GM12891 (cell line): ENCODE measurements at regions not wholly inside any gene's neighbourhood (a gene's known extent, or its start where the extent isn't known, plus 50 kb on each side); places are given as distances from the start of the nearest gene placed in this dataset.

ENCODE experiments used
- DNase-seq: peaks from one replicate; pipeline ENCODE4 v3.0.0; 2011; ENCODE audit warnings: low spot score; ENCODE audit not compliant: insufficient read length
- FAIRE-seq: peaks from 2 replicates; lab custom pipeline; 2011; peaks lifted over from hg19 to GRCh38; lab: Jason Lieb, UNC
- PAX5 ChIP-seq: IDR thresholded peaks from 2 replicates; pipeline ENCODE4 v1.6.1; 2011; ENCODE audit warnings: low read length, moderate library complexity, mild to moderate bottlenecking; ENCODE audit not compliant: insufficient read depth, severe bottlenecking
- POLR2A ChIP-seq: IDR thresholded peaks from 2 replicates; pipeline ENCODE4 v1.6.1; 2011; ENCODE audit warnings: low read depth, low read length, control low read depth
- POLR2AphosphoS5 ChIP-seq: IDR thresholded peaks from 2 replicates; pipeline ENCODE4 v1.6.1; 2011; ENCODE audit warnings: low read depth, low read length, control low read depth
- POU2F2 ChIP-seq: IDR thresholded peaks from 2 replicates; pipeline ENCODE4 v1.6.1; 2011; ENCODE audit warnings: low read depth, mild to moderate bottlenecking, control low read depth, low read length, moderate library complexity
- SPI1 ChIP-seq: IDR thresholded peaks from 2 replicates; pipeline ENCODE4 v1.6.1; 2011; ENCODE audit warnings: low read depth, low read length, control low read depth
- TAF1 ChIP-seq: IDR thresholded peaks from 2 replicates; pipeline ENCODE4 v1.6.1; 2011; ENCODE audit warnings: low read depth, low read length, control low read depth

DNA sequence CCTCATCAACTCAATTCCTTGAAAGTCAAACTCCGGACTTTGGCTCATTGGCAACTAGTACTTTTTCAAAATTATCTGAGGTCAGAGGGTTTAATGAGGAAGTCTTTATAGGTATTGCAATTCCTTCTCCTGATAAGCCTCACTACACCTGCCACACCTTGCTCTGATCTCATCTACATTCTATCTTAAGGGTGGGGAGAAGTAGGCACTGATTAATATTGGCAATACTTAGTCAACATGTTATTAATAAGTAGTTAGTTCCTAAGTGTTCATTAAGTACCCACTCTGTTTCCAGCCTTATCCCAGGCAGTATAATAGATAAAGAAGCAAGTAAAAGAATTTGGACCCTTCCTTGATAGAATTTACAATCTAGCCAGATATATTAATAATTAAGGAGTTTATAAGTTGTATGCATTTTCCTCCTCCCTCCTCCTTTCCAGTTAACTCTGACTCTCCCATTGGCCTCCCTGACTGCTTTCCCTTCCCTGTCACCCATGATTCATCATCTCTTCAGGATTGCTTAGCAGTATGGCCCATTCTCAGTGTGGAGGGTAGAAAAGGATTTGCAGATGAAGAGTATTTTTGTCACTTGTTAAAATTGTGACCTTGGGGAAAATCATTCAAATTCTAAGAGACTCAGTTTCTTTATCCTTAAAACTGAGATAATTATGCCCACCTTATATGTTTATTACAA, 231.0 kb upstream of the ATP2B1 start:
- no peak for TF ChIP-seq POLR2AphosphoS5
- TF ChIP-seq POLR2A, result no peak
- no peak for TF ChIP-seq SPI1
- TF ChIP-seq POU2F2, result no peak
- TF ChIP-seq PAX5, result no peak
- no peak for TF ChIP-seq TAF1
- no peak for FAIRE-seq
- DNase-seq, result no peak

DNA sequence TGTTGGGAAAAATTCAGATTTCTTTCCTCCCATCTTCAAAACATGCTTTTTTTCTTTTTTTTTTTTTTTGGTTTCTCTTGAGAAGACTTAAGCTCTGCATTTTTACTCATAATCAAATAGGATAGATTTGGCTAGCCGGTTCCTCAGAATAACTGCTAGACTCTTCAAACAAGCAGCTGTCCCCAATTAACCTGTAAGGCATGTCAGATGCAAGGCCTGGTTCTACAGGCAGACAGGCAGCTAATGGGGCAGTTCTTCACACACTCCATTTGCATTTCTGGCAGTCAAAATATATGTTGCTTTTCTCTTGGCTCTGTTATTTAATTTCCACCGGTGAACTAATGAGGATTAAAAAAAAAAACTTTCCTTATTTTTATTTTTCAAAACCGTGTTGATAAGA, 228.0 kb upstream of the ATP2B1 start:
- DNase-seq (no peak), FAIRE-seq (peak; percentile 63)
- TF ChIP-seq TAF1 (no peak), POLR2A (no peak), PAX5 (no peak), POU2F2 (no peak), POLR2AphosphoS5 (no peak), SPI1 (no peak)

GRCh38 chr12:89935850-89936249, 227.2 kb upstream of the ATP2B1 start:
- DNase-seq (no peak), FAIRE-seq (peak; percentile 76)
- TF ChIP-seq TAF1 (no peak), SPI1 (peak; percentile 79)

GRCh38 chr12:89933911-89934310, 225.3 kb upstream of the ATP2B1 start:
- TF ChIP-seq POLR2AphosphoS5 (no peak), PAX5 (no peak), POU2F2 (no peak), TAF1 (no peak), SPI1 (no peak), POLR2A (no peak)
- no peak for DNase-seq
- FAIRE-seq, result no peak

DNA sequence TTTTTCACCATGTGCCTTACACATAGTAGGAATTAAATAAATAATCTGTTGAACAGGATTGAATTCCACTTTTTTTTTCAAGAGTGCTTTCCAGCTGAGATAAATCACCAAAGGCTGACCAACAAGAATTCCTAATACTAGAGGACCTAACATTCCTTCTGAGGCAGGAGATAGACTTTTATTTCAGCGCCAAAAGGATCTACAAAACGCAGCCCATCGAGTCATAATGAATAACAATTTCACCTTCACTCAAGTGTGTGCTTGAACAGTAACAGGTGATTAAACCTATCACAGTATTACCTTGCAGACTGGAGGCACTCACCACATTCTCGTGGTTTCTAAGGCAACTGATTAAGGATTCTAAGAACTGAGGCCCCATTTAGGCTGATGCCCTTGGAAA, 224.3 kb upstream of the ATP2B1 start:
- TF ChIP-seq POLR2A (no peak), POLR2AphosphoS5 (no peak)
- DNase-seq (no peak), FAIRE-seq (no peak)

GRCh38 chr12:89928467-89928866, 219.8 kb upstream of the ATP2B1 start:
- TF ChIP-seq PAX5, result no peak
- TF ChIP-seq TAF1, result no peak
- TF ChIP-seq SPI1, result no peak
- no peak for TF ChIP-seq POU2F2
- no peak for TF ChIP-seq POLR2A
- TF ChIP-seq POLR2AphosphoS5, result no peak
- FAIRE-seq, result peak; percentile 81
- DNase-seq, result no peak

DNA sequence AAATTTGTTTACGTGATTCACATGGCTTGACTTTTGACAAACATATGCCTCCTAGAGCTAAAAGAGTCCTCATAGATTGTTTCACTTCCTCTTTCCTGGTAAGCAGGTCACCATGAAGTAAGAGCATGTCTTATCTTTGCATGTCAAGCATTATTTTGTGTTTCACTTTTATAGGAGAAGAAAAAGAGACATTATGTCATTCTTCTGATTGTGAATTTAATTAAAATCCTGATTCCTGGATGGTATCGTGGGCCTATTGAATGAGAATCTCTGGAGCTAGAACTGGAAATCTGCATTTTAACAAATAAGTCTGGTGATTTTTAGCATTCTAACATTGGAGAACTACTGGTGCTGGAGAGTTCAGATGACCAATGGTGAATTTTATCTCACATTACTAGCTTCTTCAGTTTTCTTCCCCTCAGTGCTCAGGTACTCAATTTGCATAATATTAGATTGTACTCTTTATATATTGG, 218.6 kb upstream of the ATP2B1 start:
- FAIRE-seq (peak; percentile 96), DNase-seq (peak; percentile 20)

GRCh38 chr12:89924191-89924590, 215.6 kb upstream of the ATP2B1 start:
- no peak for FAIRE-seq
- DNase-seq, result no peak
- TF ChIP-seq POLR2A (no peak), SPI1 (no peak), TAF1 (no peak), PAX5 (no peak), POU2F2 (no peak), POLR2AphosphoS5 (no peak)

More for the DNA sequence above, 218.6 kb upstream of the ATP2B1 start:
- peak; percentile 28; the same call in 1 of the 2 replicates for TF ChIP-seq TAF1
- peak; percentile 100 for TF ChIP-seq SPI1
- no peak for TF ChIP-seq POU2F2
- TF ChIP-seq POLR2A, result no peak; the same call in 1 of the 2 replicates

GRCh38 chr12:89923091-89923490, 214.5 kb upstream of the ATP2B1 start:
- FAIRE-seq, result no peak
- no peak for TF ChIP-seq POLR2AphosphoS5
- no peak for TF ChIP-seq TAF1
- no peak for TF ChIP-seq POU2F2
- TF ChIP-seq PAX5, result no peak
- no peak for TF ChIP-seq POLR2A
- TF ChIP-seq SPI1, result no peak

GRCh38 chr12:89920866-89921265, 212.2 kb upstream of the ATP2B1 start:
- no peak for DNase-seq
- no peak for TF ChIP-seq POLR2AphosphoS5
- no peak for TF ChIP-seq POLR2A
- no peak for TF ChIP-seq SPI1
- no peak for TF ChIP-seq POU2F2
- no peak for TF ChIP-seq PAX5
- TF ChIP-seq TAF1, result no peak
- FAIRE-seq, result no peak

More at GRCh38 chr12:89923091-89923490, 214.5 kb upstream of the ATP2B1 start:
- DNase-seq, result no peak
